Left lung (tissue), 4 donors: ENCODE measurements at regions not wholly inside any gene's neighbourhood (a gene's known extent, or its start where the extent isn't known, plus 50 kb on each side); places are given as distances from the start of the nearest gene placed in this dataset.

Source experiments
- ATAC-seq: fragments of 200-7000 bp; cut with Tn5 transposase; one replicate; pipeline ENCODE4 v1.9.1; 2020; ENCODE audit warnings: moderate library complexity
- DNase-seq, 4 donors: peaks; one replicate each; pipeline ENCODE4 v3.0.0-alpha.2; 2013 to 2020
- H3K27ac ChIP-seq, 2 donors: fragments of 200-600 bp; sonication (generic) in 1 of 2; one replicate each; pipeline versions ENCODE4 v1.5.0 to v1.8.0; 2020 to 2021
- H3K27me3 ChIP-seq, 2 donors: fragments of 200-600 bp; sonication (generic) in 1 of 2; one replicate each; pipeline versions ENCODE4 v1.5.0 to v1.8.0; 2020 to 2021
- H3K36me3 ChIP-seq, 2 donors: fragments of 200-600 bp; sonication (generic) in 1 of 2; one replicate each; pipeline versions ENCODE4 v1.5.0 to v1.8.0; 2020 to 2021
- H3K4me1 ChIP-seq, 2 donors: fragments of 200-600 bp; one replicate each; pipeline ENCODE4 v1.8.0; 2021
- H3K4me3 ChIP-seq, 2 donors: fragments of 200-600 bp; sonication (generic) in 1 of 2; one replicate each; pipeline versions ENCODE4 v1.5.0 to v1.8.0; 2020 to 2021; ENCODE audit warnings: mild to moderate bottlenecking in 1 of 2
- H3K9me3 ChIP-seq, 2 donors: fragments of 200-600 bp; sonication (generic) in 1 of 2; one replicate each; pipeline versions ENCODE4 v1.5.0 to v1.8.0; 2020 to 2021
- CTCF ChIP-seq, 2 donors: fragments of 200-600 bp; sonication (generic) in 1 of 2; IDR thresholded peaks; one replicate each; pipeline versions ENCODE4 v1.5.0 to v1.8.0; 2021; ENCODE audit warnings: antibody characterized with exemption in 2 of 2
- intact Hi-C, 2 donors: fragments of 100-400 bp; cut with DNase I; formaldehyde crosslinking; loops; one replicate each; pipeline versions ENCODE4 v1.11.2 to v1.14.2; 2022
- donor health status: DM: no; HTN: yes; CAD: no.
- donor health status: DM: no; HTN: no; CAD: no.

GRCh38 chr10:60576130-60577069 is 186.7 kb upstream of the ANK3 start:
- no peaks in the 10 kb centered on the region for H3K36me3 ChIP-seq
- no peak overlapping the region for H3K27ac ChIP-seq
- no peak for TF ChIP-seq CTCF (IDR thresholded peaks at IDR 0.05)

GRCh38 chr10:60575105-60575504 is 185.4 kb upstream of the ANK3 start:
- no peaks in the 10 kb centered on the region for H3K36me3 ChIP-seq
- H3K4me1 ChIP-seq: no peaks in the 10 kb centered on the region
- no peak overlapping the region for H3K4me3 ChIP-seq
- no peak overlapping the region for H3K27ac ChIP-seq
- TF ChIP-seq CTCF (IDR thresholded peaks at IDR 0.05): no peak
- DNase-seq (no peak), ATAC-seq (no peak)
- H3K27me3 ChIP-seq: no peaks in the 10 kb centered on the region
- H3K9me3 ChIP-seq: no peaks in the 10 kb centered on the region
- intact Hi-C loops: no loop called here

More at GRCh38 chr10:60576130-60577069, 186.7 kb upstream of the ANK3 start:
- Histone ChIP-seq H3K27me3 (no peaks in the 10 kb centered on the region), H3K9me3 (no peaks in the 10 kb centered on the region), H3K4me1 (no peaks in the 10 kb centered on the region), H3K4me3 (no peak overlapping the region)
- DNase-seq (no peak), ATAC-seq (peak; percentile 32)
- intact Hi-C loops: no loop called here

GRCh38 chr10:60574388-60574787 is 184.7 kb upstream of the ANK3 start:
- TF ChIP-seq CTCF (IDR thresholded peaks at IDR 0.05): no peak
- no peak for ATAC-seq
- no peaks in the 10 kb centered on the region for H3K9me3 ChIP-seq
- no peak overlapping the region for H3K27ac ChIP-seq
- no peaks in the 10 kb centered on the region for H3K27me3 ChIP-seq
- DNase-seq: no peak
- intact Hi-C loops: no loop called here
- H3K36me3 ChIP-seq: no peaks in the 10 kb centered on the region
- H3K4me1 ChIP-seq: no peaks in the 10 kb centered on the region
- no peak overlapping the region for H3K4me3 ChIP-seq

- no peaks in the 10 kb centered on the region for H3K27me3 ChIP-seq
- ATAC-seq (peak; percentile 29), DNase-seq (peak in 1 of 4 donors; percentile 18)
Measured at GRCh38 chr10:60573336-60573735, 183.7 kb upstream of the ANK3 start.

More at GRCh38 chr10:60573336-60573735, 183.7 kb upstream of the ANK3 start:
- Histone ChIP-seq H3K9me3 (no peaks in the 10 kb centered on the region), H3K36me3 (no peaks in the 10 kb centered on the region), H3K27ac (no peak overlapping the region), H3K4me3 (no peak overlapping the region), H3K4me1 (no peaks in the 10 kb centered on the region)
- intact Hi-C loops: no loop called here
- TF ChIP-seq CTCF (IDR thresholded peaks at IDR 0.05): no peak
